ENCODE measurements at regions not wholly inside any gene's neighbourhood (a gene's known extent, or its start where the extent isn't known, plus 50 kb on each side); places are given as distances from the start of the nearest gene placed in this dataset.

- TF ChIP-seq, protein P1, sequence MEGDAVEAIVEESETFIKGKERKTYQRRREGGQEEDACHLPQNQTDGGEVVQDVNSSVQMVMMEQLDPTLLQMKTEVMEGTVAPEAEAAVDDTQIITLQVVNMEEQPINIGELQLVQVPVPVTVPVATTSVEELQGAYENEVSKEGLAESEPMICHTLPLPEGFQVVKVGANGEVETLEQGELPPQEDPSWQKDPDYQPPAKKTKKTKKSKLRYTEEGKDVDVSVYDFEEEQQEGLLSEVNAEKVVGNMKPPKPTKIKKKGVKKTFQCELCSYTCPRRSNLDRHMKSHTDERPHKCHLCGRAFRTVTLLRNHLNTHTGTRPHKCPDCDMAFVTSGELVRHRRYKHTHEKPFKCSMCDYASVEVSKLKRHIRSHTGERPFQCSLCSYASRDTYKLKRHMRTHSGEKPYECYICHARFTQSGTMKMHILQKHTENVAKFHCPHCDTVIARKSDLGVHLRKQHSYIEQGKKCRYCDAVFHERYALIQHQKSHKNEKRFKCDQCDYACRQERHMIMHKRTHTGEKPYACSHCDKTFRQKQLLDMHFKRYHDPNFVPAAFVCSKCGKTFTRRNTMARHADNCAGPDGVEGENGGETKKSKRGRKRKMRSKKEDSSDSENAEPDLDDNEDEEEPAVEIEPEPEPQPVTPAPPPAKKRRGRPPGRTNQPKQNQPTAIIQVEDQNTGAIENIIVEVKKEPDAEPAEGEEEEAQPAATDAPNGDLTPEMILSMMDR (IDR thresholded peaks at IDR 0.05; ENCODE audit: low read depth, low read length), result no peak
- TF ChIP-seq EZH2phosphoT487 (IDR thresholded peaks at IDR 0.05; ENCODE audit: low read depth), result no peak
Measured at GRCh38 chr5:113742176-113742575, 228.7 kb downstream of the YTHDC2 start.
